ENCODE measurements at regions not wholly inside any gene's neighbourhood (a gene's known extent, or its start where the extent isn't known, plus 50 kb on each side); places are given as distances from the start of the nearest gene placed in this dataset.

- Mint-ChIP-seq H3K9me3 (ENCODE audit: unreplicated experiment) (no peaks in the 10 kb centered on the region), H3K36me3 (ENCODE audit: insufficient read depth, unreplicated experiment) (no peaks in the 10 kb centered on the region), H3K4me3 (ENCODE audit: unreplicated experiment) (no peak overlapping the region), H3K27ac (ENCODE audit: low read depth, unreplicated experiment) (no peak overlapping the region), H3K4me1 (ENCODE audit: insufficient read depth, unreplicated experiment) (no peaks in the 10 kb centered on the region), H3K27me3 (ENCODE audit: insufficient read depth, unreplicated experiment) (peaks cover 36% of the 10 kb centered on the region)
- no peak for DNase-seq (ENCODE audit: unreplicated experiment)
- TF ChIP-seq, protein P1, sequence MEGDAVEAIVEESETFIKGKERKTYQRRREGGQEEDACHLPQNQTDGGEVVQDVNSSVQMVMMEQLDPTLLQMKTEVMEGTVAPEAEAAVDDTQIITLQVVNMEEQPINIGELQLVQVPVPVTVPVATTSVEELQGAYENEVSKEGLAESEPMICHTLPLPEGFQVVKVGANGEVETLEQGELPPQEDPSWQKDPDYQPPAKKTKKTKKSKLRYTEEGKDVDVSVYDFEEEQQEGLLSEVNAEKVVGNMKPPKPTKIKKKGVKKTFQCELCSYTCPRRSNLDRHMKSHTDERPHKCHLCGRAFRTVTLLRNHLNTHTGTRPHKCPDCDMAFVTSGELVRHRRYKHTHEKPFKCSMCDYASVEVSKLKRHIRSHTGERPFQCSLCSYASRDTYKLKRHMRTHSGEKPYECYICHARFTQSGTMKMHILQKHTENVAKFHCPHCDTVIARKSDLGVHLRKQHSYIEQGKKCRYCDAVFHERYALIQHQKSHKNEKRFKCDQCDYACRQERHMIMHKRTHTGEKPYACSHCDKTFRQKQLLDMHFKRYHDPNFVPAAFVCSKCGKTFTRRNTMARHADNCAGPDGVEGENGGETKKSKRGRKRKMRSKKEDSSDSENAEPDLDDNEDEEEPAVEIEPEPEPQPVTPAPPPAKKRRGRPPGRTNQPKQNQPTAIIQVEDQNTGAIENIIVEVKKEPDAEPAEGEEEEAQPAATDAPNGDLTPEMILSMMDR (IDR thresholded peaks at IDR 0.05; ENCODE audit: unreplicated experiment): no peak
- ChIA-PET POLR2A (no interaction called here), CTCF (interaction anchor here (5.0 kb wide), 1 partner anchor 166 kb away, joined by 30 read pairs; no protein-coding TSS in a partner anchor)
- no TSS peak for BruUV-seq (replicated peaks)
- intact Hi-C loops (cut with micrococcal nuclease): no loop called here
These were observed 269.4 kb downstream of the TCF7L2 start for GRCh38 chr10:113219446-113219845.

GRCh38 chr10:113221756-113222168 is 271.7 kb downstream of the TCF7L2 start:
- Mint-ChIP-seq H3K4me1 (ENCODE audit: insufficient read depth, unreplicated experiment) (no peaks in the 10 kb centered on the region), H3K4me3 (ENCODE audit: unreplicated experiment) (no peak overlapping the region), H3K27ac (ENCODE audit: low read depth, unreplicated experiment) (no peak overlapping the region), H3K9me3 (ENCODE audit: unreplicated experiment) (no peaks in the 10 kb centered on the region), H3K27me3 (ENCODE audit: insufficient read depth, unreplicated experiment) (peaks cover 27% of the 10 kb centered on the region), H3K36me3 (ENCODE audit: insufficient read depth, unreplicated experiment) (no peaks in the 10 kb centered on the region)
- DNase-seq (ENCODE audit: unreplicated experiment): peak; percentile 7
- no TSS peak for BruUV-seq (replicated peaks)
- intact Hi-C loops (cut with micrococcal nuclease): no loop called here
- TF ChIP-seq, protein P1 (IDR thresholded peaks at IDR 0.05; ENCODE audit: unreplicated experiment): no peak
- ChIA-PET CTCF (no interaction called here), POLR2A (no interaction called here)

DNA sequence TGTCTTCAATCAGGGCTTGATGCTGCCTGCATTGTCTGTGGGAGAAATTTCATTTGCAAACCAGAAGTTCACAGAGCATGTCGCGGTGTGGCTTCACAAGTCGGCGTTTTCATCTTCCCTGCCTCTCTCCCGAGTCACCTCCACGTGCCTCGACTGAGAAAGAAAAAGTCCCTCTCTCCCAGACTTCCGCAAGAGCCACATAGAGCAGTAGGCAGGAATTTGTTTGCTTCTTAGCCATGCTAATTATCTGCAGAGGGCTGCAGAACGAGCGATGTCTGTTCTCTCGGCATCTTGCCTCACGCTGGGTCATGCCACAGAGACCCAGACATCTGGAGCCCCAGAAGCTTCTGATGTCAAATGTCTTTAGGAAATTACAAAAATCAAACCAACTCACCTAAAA is 272.2 kb downstream of the TCF7L2 start:
- Mint-ChIP-seq H3K9me3 (ENCODE audit: unreplicated experiment) (no peaks in the 10 kb centered on the region), H3K27ac (ENCODE audit: low read depth, unreplicated experiment) (no peak overlapping the region), H3K4me1 (ENCODE audit: insufficient read depth, unreplicated experiment) (no peaks in the 10 kb centered on the region), H3K36me3 (ENCODE audit: insufficient read depth, unreplicated experiment) (no peaks in the 10 kb centered on the region), H3K4me3 (ENCODE audit: unreplicated experiment) (no peak overlapping the region), H3K27me3 (ENCODE audit: insufficient read depth, unreplicated experiment) (peaks cover 28% of the 10 kb centered on the region)
- ChIA-PET CTCF (interaction anchor here (1.3 kb wide), 1 partner anchor 163 kb away, joined by 3 read pairs; no protein-coding TSS in a partner anchor), POLR2A (no interaction called here)
- TF ChIP-seq, protein P1 (IDR thresholded peaks at IDR 0.05; ENCODE audit: unreplicated experiment): no peak
- BruUV-seq (replicated peaks): no TSS peak
- DNase-seq (ENCODE audit: unreplicated experiment): no peak
- intact Hi-C loops (cut with micrococcal nuclease): no loop called here

- POLR2A ChIA-PET: no interaction called here
- Mint-ChIP-seq H3K27me3 (ENCODE audit: insufficient read depth, unreplicated experiment) (peaks cover 57% of the 10 kb centered on the region), H3K4me1 (ENCODE audit: insufficient read depth, unreplicated experiment) (no peaks in the 10 kb centered on the region), H3K27ac (ENCODE audit: low read depth, unreplicated experiment) (no peak overlapping the region), H3K9me3 (ENCODE audit: unreplicated experiment) (no peaks in the 10 kb centered on the region), H3K4me3 (ENCODE audit: unreplicated experiment) (no peak overlapping the region), H3K36me3 (ENCODE audit: insufficient read depth, unreplicated experiment) (no peaks in the 10 kb centered on the region)
- intact Hi-C loops (cut with micrococcal nuclease): no loop called here
- TF ChIP-seq, protein P1 (IDR thresholded peaks at IDR 0.05; ENCODE audit: unreplicated experiment): no peak
- DNase-seq (ENCODE audit: unreplicated experiment): no peak
- CTCF ChIA-PET: interaction anchor here (0.7 kb wide), 1 partner anchor 158 kb away, joined by 4 read pairs; no protein-coding TSS in a partner anchor
- BruUV-seq (replicated peaks): no TSS peak
These were observed 275.3 kb downstream of the TCF7L2 start for GRCh38 chr10:113225364-113225763.
